ENCODE measurements at regions not wholly inside any gene's neighbourhood (a gene's known extent, or its start where the extent isn't known, plus 50 kb on each side); places are given as distances from the start of the nearest gene placed in this dataset.
"Not testable (repeated sequence)": the region's sequence is repeated elsewhere in the genome, so short reads cannot be mapped to it uniquely, and the experiment has no call there.

- FAIRE-seq (peak; percentile 17), DNase-seq (ENCODE audit: low spot score) (peak; percentile 45)
Measured at GRCh38 chr17:53353919-53354351, 468.8 kb upstream of the KIF2B start.

DNA sequence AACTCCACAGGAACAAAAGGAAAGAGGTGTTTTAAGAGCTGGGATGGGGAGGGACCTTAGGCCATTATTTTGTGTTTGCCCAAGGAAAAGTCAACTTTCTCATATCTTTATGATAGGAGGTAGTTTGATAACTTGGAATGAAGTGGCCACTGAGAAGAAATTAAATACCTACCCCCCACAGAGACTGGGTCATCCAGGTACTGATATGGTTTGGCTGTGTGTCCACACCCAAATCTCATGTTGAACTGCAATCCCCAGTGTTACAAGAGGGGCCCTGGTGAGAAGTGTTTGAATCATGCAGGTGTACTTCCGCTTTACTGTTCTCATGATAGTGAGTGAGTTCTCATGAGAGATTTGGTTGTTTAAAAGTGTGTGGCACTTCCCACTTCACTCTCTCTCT, 477.9 kb upstream of the KIF2B start:
- DNase-seq (ENCODE audit: low spot score) (no peak), FAIRE-seq (no peak)

DNA sequence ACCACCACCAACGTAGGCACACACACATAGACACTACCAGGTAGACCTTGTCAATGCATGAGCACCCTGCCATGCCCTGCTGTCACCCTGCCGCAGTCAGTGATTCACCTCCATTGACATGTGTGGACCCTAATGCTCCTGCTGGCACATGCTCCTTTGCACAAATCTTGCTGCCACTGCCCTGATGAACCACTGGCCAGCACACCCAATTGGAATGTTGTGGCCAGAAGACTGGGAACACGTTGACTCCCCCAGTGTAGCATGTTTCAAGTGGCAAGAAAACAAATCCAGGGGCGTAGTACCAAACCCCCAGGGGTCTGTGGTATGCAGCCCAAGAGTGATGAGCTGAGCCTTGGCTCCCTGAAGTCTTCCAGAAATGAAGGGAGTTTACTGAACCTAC, 486.4 kb upstream of the KIF2B start:
- peak; percentile 61 for DNase-seq (ENCODE audit: low spot score)

GRCh38 chr17:53335443-53335842, 487.3 kb upstream of the KIF2B start:
- DNase-seq (ENCODE audit: low spot score) (no peak), FAIRE-seq (no peak)

More for the DNA sequence above, 486.4 kb upstream of the KIF2B start:
- FAIRE-seq: peak; percentile 97

DNA sequence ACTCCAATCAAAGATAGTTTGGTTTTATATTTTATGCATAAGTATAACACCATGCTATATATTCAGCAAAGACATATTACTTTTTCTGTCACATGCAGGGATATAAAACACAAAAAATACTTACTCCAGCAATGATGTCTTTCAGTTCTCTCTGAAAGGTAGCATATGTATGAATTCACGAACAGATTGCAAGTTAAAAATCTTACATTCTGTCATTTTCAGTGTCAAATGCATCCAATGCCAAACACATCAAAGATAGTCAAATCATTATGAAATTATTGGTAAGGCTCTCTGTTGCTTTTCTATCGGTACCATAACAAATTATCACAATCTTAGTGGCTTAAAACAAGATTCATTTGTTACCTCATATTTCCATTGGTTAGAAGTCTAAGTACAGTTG, 492.0 kb upstream of the KIF2B start:
- no peak for FAIRE-seq

GRCh38 chr17:53321651-53322050, 501.1 kb upstream of the KIF2B start:
- DNase-seq (ENCODE audit: low spot score) (no peak), FAIRE-seq (no peak)

More for the DNA sequence above, 492.0 kb upstream of the KIF2B start:
- no peak for DNase-seq (ENCODE audit: low spot score)

DNA sequence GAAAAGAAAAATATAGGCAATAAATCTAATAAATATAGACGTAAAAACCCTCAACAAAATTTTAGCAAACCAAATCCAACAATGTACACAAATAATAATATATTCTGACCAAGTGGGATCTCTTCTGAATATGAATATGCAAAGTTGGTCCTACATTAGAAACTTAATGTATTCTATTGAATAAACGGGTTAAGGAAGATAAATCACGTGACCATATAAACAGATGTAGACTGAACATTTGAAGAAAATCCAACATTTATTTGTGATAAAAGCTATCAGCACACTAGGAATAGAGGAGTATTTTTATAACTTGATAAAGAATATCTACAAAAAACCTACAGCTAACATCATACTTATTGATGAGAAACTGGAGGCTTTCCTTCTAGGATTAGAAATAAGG, 502.8 kb upstream of the KIF2B start:
- no peak for FAIRE-seq
- DNase-seq (ENCODE audit: low spot score): no peak

- FAIRE-seq: no peak
Measured at GRCh38 chr17:53316988-53317387, 505.7 kb upstream of the KIF2B start.

DNA sequence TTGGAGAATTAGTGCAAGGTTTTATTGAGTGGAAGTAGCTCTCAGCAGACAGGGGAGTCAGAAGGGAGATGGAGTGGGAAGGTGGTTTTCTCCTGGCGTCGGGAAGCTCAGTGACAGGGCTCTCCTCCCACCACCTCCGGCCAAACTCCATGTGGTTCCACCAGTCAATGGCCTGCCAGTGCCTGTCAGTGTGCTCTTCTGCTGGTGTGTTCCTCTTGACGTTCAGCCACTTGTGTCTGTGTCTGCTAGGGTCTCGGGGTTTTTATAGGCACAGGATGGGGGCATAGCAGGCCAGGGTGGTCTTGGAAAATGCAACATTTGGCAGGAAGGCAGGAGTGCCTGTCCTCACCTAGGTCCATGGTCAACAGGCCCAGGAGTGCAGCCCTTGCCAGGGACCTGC, 506.7 kb upstream of the KIF2B start:
- DNase-seq (ENCODE audit: low spot score) (no peak), FAIRE-seq (no peak)

More at GRCh38 chr17:53316988-53317387, 505.7 kb upstream of the KIF2B start:
- DNase-seq (ENCODE audit: low spot score): no peak

DNA sequence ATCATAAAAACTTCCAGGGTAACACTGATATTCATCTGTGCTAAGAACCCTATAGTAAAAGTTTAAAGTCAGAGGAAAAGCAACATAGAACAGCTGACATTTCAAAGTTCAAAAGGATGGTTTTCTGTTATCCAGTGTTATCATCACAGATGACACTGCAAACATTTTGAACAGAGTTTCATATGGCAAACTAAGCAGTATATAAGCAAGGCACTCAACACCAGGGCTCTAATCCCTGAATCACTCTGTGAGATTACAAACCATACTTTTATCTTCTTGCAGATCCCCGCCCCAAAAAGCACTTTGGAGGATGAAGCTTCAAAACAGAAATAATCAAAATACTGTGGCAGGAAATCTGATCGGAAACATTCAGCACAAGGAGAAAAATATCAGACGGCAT, 508.2 kb upstream of the KIF2B start:
- FAIRE-seq (no peak), DNase-seq (ENCODE audit: low spot score) (no peak)

DNA sequence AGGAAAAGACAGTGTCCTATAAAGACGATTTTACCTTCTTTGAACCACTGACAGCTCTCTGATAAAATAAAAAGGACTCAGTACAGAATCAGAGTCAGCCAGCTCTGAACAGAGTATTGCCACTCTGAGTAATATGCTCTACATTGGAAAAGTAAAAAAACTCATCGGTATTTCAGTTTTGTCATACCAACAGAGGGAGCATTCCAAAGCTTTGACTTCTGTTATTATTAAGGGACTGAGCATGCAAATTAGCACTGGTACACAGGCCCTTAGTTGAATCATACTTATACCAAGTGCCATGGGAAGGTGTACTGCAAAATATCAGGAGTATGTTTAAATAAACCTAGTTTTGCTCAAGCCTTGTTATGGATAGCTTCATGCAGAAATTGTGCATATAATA, 509.0 kb upstream of the KIF2B start:
- no peak for FAIRE-seq
- DNase-seq (ENCODE audit: low spot score): peak; percentile 13

DNA sequence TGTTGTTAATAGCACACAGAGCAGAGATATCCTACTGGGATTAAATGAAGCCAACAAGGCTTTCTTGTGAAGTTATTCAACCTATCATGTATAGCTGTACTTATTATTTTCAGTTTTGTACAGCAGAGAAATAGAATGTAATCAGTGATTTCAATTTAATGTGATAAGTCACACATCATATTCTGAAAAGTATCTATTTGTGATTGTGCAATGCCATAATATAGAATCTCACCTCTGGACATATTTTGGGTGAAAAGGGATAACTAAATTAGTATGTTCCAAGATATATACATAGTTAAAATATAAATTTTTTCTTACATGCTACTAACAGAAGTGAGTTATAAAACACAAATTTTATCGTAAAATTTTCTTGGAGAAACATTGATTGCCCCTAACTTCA, 544.3 kb upstream of the KIF2B start:
- FAIRE-seq (no peak), DNase-seq (ENCODE audit: low spot score) (no peak)

GRCh38 chr17:53273126-53273525, 549.6 kb upstream of the KIF2B start:
- no peak for FAIRE-seq

DNA sequence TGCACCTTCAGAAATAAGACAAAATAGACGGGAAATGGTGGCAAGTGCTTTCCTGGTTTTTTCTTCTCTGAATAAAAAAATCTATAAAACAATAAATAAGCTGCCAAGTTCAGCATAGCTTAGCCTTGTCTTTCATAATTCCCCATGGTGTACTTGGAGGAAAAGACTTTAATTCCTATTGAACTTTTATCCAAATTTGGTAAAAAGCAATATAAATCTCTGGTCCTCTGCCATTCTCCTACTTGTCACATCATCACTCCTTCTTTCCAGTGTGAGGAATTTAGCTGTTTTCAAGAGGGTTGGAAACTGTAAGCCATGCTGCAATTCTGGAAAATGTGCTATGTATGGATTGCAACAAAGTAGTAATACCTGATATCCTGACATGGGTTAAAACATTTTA, 551.8 kb upstream of the KIF2B start:
- DNase-seq (ENCODE audit: low spot score) (no peak), FAIRE-seq (no peak)

More at GRCh38 chr17:53273126-53273525, 549.6 kb upstream of the KIF2B start:
- no peak for DNase-seq (ENCODE audit: low spot score)

DNA sequence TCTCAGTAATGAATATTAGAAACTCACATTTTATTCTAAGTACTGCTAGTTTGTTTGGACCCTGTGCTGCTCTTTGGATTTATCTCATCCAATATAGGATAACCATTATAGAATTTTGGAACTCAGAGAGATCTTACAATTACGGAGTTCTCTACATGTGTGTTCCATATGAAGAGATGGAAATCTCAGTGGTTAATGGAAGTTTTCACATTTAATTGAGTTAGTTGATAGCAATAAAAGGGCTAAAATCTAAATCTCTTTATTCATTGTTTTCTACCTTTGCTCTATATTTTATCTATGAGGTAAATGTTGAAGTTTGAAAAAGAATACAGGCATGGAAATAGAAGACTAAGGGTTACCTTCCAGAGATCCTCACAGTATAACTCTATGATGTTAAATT, 558.0 kb upstream of the KIF2B start:
- FAIRE-seq: no peak
- no peak for DNase-seq (ENCODE audit: low spot score)

GRCh38 chr17:53253956-53254597, 568.6 kb upstream of the KIF2B start:
- FAIRE-seq (no peak), DNase-seq (ENCODE audit: low spot score) (no peak)

DNA sequence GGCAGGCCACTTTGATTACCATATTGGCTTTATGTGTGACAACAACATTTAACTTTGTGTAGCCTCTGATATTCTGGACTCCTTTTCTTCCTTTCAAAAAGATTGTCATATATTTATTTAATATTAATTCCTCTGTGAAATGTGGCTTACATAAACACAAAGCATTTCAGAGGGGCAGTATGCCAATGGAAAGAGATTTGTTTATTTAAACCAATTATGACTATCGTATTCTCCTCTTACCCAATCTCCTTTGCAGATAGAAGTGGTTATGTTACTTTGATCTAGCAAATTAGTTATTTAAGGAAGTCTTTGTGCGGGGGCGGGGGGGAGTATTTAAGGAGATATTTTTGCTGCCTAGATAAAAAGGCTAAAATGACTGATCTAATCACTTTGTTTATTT, 573.7 kb upstream of the KIF2B start:
- no peak for DNase-seq (ENCODE audit: low spot score)
- FAIRE-seq: no peak

DNA sequence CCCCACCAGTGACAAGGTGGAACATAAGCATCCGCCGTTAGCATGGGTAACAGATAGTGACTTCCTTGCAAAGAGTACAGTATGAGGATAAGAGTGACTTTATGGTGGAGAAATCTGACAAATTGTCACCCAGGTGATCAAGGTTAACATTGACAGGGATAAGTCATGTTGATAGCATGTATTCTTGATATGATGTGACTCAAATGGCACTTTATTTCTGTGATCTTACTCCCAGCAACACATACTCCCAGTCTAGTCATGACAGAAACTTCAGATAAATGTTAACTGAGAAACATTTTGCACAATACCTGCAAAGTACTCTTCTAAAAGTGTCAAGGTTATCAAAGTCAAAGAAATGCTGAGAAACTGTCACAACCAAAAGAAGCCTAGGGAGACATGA, 588.6 kb upstream of the KIF2B start:
- DNase-seq (ENCODE audit: low spot score) (no peak), FAIRE-seq (no peak)

- FAIRE-seq (no peak), DNase-seq (ENCODE audit: low spot score) (no peak)
Measured at GRCh38 chr17:53227514-53227913, 595.2 kb upstream of the KIF2B start.

DNA sequence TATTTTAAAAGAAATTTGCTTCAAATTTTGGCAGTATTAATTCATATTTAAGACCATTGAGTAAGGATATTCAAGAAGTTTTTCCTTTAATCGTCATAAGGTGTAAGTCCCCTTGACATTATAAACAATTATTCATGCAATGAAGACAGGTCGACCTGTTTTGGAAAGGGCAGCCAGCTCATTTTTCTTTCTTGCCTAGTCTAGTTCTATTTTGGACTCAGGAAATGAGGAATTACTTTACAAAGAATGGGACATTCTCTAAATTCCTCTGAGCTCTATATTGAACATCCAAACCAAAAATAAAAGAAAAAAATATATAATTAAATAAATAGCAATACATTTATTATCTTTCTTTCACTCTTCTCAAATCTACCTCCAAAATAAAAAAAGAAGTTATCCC, 595.6 kb upstream of the KIF2B start:
- FAIRE-seq (no peak), DNase-seq (ENCODE audit: low spot score) (no peak)

DNA sequence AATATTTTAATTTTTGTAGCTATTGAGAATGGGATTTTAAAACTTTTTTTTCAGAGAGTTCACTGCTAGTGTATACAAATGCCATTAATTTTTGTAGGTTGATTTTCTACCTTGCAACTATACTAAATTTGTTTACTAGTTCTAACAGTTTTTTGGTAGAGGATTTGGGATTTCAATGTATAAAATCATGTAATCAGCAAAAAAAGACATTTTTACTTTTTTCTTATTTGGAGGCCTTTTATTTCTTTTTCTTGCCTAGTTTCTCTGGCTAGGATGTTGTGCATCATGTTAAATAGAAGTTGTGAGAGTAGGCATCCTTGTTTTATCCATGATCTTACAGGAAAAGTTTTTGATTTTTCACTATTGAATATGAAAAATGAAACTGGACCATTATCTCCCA, 602.9 kb upstream of the KIF2B start:
- no peak for DNase-seq (ENCODE audit: low spot score)
- no peak for FAIRE-seq

GRCh38 chr17:53218723-53219122, 604.0 kb upstream of the KIF2B start:
- DNase-seq (ENCODE audit: low spot score) (no peak), FAIRE-seq (no peak)

DNA sequence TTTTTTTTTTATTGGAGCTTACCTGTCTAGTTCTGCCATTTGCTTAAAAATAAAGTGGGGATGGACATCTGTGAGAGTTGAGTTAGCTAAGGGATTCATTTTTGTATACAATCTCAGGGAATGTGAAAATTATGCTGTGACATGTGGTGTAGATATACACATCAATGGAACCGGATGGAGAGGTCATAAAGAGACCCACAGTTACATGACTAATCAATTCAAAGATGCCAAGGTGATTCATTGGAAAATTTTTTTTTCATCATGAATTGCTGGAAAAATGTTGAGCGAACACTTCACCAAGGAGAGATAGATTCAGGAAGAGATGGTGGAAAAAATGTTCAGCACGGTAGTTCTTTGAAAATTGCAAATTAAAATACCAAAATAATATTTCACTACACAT, 605.4 kb upstream of the KIF2B start:
- DNase-seq (ENCODE audit: low spot score) (peak; percentile 10), FAIRE-seq (no peak)

- not testable (repeated sequence) for DNase-seq (ENCODE audit: low spot score); FAIRE-seq
Measured at GRCh38 chr17:53208935-53209334, 613.8 kb upstream of the KIF2B start.

All from urothelium cell line (cell line).